ENCODE measurements at regions not wholly inside any gene's neighbourhood (a gene's known extent, or its start where the extent isn't known, plus 50 kb on each side); places are given as distances from the start of the nearest gene placed in this dataset.

- TF ChIP-seq, protein P1, sequence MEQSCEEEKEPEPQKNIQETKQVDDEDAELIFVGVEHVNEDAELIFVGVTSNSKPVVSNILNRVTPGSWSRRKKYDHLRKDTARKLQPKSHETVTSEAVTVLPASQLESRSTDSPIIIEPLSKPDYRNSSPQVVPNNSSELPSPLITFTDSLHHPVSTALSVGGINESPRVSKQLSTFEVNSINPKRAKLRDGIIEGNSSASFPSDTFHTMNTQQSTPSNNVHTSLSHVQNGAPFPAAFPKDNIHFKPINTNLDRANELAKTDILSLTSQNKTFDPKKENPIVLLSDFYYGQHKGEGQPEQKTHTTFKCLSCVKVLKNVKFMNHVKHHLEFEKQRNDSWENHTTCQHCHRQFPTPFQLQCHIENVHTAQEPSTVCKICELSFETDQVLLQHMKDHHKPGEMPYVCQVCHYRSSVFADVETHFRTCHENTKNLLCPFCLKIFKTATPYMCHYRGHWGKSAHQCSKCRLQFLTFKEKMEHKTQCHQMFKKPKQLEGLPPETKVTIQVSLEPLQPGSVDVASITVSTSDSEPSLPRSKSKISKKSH (CRISPR knock-in tag; IDR thresholded peaks at IDR 0.05; ENCODE audit: borderline replicate concordance): no peak
- TF ChIP-seq ZNF510 (CRISPR knock-in tag; IDR thresholded peaks at IDR 0.05; ENCODE audit: low read depth) (no peak), MZF1 (CRISPR knock-in tag; IDR thresholded peaks at IDR 0.05; ENCODE audit: borderline replicate concordance) (no peak), IKZF5 (CRISPR knock-in tag; IDR thresholded peaks at IDR 0.05) (no peak), ZSCAN21 (CRISPR knock-in tag; IDR thresholded peaks at IDR 0.05; ENCODE audit: borderline replicate concordance) (no peak)
- TF ChIP-seq, protein P2, sequence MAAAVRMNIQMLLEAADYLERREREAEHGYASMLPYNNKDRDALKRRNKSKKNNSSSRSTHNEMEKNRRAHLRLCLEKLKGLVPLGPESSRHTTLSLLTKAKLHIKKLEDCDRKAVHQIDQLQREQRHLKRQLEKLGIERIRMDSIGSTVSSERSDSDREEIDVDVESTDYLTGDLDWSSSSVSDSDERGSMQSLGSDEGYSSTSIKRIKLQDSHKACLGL (CRISPR knock-in tag; IDR thresholded peaks at IDR 0.05): no peak
- TF ChIP-seq, protein P3, sequence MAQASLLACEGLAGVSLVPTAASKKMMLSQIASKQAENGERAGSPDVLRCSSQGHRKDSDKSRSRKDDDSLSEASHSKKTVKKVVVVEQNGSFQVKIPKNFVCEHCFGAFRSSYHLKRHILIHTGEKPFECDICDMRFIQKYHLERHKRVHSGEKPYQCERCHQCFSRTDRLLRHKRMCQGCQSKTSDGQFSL (CRISPR knock-in tag; IDR thresholded peaks at IDR 0.05): no peak
- TF ChIP-seq, protein P4, sequence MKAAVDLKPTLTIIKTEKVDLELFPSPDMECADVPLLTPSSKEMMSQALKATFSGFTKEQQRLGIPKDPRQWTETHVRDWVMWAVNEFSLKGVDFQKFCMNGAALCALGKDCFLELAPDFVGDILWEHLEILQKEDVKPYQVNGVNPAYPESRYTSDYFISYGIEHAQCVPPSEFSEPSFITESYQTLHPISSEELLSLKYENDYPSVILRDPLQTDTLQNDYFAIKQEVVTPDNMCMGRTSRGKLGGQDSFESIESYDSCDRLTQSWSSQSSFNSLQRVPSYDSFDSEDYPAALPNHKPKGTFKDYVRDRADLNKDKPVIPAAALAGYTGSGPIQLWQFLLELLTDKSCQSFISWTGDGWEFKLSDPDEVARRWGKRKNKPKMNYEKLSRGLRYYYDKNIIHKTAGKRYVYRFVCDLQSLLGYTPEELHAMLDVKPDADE (CRISPR knock-in tag; IDR thresholded peaks at IDR 0.05): no peak
Observed at GRCh38 chr12:94845110-94845509, 158.4 kb downstream of the NDUFA12 start (continued).

DNA sequence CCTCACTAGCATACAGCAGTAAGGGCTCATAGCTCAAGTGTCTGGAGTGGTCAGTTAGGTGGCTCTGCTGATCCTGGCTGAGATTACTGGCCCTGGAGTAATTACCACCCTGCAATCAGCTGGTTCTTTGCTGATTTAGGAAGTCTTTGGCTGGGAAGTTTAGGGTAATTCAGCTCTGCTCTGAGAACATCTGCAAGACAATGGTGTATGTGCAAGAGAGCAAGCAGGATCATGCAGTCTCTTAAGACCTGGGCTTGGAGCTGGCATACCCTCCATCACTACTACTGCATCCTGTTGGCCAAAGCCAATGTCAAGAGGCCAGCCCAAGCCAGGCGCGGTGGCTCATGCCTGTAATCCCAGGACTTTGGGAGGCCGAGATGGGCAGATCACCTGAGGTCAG, 159.0 kb downstream of the NDUFA12 start:
- 57% methylated on average over 3 of the region's 3 CpGs for WGBS (ENCODE audit: low lambda C conversion rate)
- no TSS peak for BruUV-seq (replicated peaks)
- TF ChIP-seq, protein P5, sequence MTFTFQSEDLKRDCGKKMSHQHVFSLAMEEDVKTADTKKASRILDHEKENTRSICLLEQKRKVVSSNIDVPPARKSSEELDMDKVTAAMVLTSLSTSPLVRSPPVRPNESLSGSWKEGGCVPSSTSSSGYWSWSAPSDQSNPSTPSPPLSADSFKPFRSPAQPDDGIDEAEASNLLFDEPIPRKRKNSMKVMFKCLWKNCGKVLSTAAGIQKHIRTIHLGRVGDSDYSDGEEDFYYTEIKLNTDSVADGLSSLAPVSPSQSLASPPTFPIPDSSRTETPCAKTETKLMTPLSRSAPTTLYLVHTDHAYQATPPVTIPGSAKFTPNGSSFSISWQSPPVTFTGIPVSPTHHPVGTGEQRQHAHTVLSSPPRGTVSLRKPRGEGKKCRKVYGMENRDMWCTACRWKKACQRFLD (CRISPR knock-in tag; IDR thresholded peaks at IDR 0.05; ENCODE audit: borderline replicate concordance): no peak
- TF ChIP-seq STAT5B (CRISPR knock-in tag; IDR thresholded peaks at IDR 0.05) (no peak), ZFP62 (CRISPR knock-in tag; IDR thresholded peaks at IDR 0.05) (no peak), PHF5A (CRISPR knock-in tag; IDR thresholded peaks at IDR 0.05; ENCODE audit: low read depth, unreplicated experiment) (no peak), ZNF451 (CRISPR knock-in tag; IDR thresholded peaks at IDR 0.05) (no peak)
- TF ChIP-seq, protein P6, sequence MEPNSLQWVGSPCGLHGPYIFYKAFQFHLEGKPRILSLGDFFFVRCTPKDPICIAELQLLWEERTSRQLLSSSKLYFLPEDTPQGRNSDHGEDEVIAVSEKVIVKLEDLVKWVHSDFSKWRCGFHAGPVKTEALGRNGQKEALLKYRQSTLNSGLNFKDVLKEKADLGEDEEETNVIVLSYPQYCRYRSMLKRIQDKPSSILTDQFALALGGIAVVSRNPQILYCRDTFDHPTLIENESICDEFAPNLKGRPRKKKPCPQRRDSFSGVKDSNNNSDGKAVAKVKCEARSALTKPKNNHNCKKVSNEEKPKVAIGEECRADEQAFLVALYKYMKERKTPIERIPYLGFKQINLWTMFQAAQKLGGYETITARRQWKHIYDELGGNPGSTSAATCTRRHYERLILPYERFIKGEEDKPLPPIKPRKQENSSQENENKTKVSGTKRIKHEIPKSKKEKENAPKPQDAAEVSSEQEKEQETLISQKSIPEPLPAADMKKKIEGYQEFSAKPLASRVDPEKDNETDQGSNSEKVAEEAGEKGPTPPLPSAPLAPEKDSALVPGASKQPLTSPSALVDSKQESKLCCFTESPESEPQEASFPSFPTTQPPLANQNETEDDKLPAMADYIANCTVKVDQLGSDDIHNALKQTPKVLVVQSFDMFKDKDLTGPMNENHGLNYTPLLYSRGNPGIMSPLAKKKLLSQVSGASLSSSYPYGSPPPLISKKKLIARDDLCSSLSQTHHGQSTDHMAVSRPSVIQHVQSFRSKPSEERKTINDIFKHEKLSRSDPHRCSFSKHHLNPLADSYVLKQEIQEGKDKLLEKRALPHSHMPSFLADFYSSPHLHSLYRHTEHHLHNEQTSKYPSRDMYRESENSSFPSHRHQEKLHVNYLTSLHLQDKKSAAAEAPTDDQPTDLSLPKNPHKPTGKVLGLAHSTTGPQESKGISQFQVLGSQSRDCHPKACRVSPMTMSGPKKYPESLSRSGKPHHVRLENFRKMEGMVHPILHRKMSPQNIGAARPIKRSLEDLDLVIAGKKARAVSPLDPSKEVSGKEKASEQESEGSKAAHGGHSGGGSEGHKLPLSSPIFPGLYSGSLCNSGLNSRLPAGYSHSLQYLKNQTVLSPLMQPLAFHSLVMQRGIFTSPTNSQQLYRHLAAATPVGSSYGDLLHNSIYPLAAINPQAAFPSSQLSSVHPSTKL (CRISPR knock-in tag; IDR thresholded peaks at IDR 0.05): no peak

More for the DNA sequence above, 159.0 kb downstream of the NDUFA12 start:
- Histone ChIP-seq H3K9ac (ENCODE audit: insufficient read depth, low read depth, low read length) (no peak overlapping the region), H4K20me1 (ENCODE audit: insufficient read depth, low read length) (no peaks in the 10 kb centered on the region), H2AFZ (ENCODE audit: low read length) (no peak overlapping the region), H3K4me3 (replicated peaks in 1 of 3; ENCODE audit: insufficient read depth in 1 of 3, low read depth in 2 of 3, low read length in 3 of 3) (no peak overlapping the region), H3K9me3 (ENCODE audit: low read length) (no peaks in the 10 kb centered on the region), H3K4me1 (ENCODE audit: insufficient read depth, low read length) (no peaks in the 10 kb centered on the region), H3K4me2 (ENCODE audit: low read depth, low read length) (no peak overlapping the region), H3K27me3 (ENCODE audit: control insufficient read depth in 1 of 2, insufficient read depth in 2 of 2, low read length in 2 of 2) (peaks cover 0 to 9% of the 10 kb centered on the region in 2 experiments; a peak in 2 of 5 replicates), H3K27ac (ENCODE audit: extremely low read length, insufficient read depth, low read length) (no peak overlapping the region), H3K79me2 (ENCODE audit: insufficient read depth, low read length) (no peaks in the 10 kb centered on the region), H3K36me3 (replicated peaks in 1 of 2; ENCODE audit: control insufficient read depth in 1 of 2, insufficient read depth in 2 of 2, low read length in 2 of 2) (no peaks in the 10 kb centered on the region)
- ChIA-PET CTCF (ENCODE audit: low intra/inter-chr PET ratio, low total read pairs) (no interaction called here), POLR2A (no interaction called here)
- FAIRE-seq: no peak
- no peak for ATAC-seq
- intact Hi-C loops (cut with micrococcal nuclease; ENCODE audit: unreplicated experiment): no loop called here
- no peak for DNase-seq (ENCODE audit: low spot score)
- in situ Hi-C loops (cut with HindIII; ENCODE audit: extremely low pct_ligation_motif_present, low pct_unique_long_range_greater_than_20kb): no loop called here
